ENCODE measurements at regions not wholly inside any gene's neighbourhood (a gene's known extent, or its start where the extent isn't known, plus 50 kb on each side); places are given as distances from the start of the nearest gene placed in this dataset.

DNA sequence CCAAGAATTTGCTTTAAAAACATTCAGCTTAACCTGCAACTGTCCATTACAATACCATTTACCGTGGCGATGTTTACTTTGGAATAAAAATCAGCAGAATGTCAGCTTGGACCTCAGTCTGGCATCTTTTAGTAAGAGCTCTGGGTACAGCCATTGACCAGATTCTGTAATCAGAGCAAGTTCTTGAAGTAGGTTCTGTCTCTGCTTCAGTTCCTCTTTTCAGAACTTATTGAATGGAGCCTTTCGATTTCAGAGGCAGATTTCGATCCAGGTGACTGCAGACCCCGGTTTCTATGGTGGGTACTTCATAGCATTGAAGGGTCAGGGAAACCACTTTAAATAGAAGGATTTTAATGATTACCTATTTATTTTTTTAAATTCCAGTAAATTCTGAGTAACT is 53.4 kb upstream of the SV2C start:
- TF ChIP-seq POLR2AphosphoS5 (IDR thresholded peaks at IDR 0.05) (no peak), POLR2A (IDR thresholded peaks at IDR 0.05) (no peak), EP300 (IDR thresholded peaks at IDR 0.05; ENCODE audit: low read depth) (no peak)
- TF ChIP-seq, protein P1, sequence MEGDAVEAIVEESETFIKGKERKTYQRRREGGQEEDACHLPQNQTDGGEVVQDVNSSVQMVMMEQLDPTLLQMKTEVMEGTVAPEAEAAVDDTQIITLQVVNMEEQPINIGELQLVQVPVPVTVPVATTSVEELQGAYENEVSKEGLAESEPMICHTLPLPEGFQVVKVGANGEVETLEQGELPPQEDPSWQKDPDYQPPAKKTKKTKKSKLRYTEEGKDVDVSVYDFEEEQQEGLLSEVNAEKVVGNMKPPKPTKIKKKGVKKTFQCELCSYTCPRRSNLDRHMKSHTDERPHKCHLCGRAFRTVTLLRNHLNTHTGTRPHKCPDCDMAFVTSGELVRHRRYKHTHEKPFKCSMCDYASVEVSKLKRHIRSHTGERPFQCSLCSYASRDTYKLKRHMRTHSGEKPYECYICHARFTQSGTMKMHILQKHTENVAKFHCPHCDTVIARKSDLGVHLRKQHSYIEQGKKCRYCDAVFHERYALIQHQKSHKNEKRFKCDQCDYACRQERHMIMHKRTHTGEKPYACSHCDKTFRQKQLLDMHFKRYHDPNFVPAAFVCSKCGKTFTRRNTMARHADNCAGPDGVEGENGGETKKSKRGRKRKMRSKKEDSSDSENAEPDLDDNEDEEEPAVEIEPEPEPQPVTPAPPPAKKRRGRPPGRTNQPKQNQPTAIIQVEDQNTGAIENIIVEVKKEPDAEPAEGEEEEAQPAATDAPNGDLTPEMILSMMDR (IDR thresholded peaks at IDR 0.05): no peak
